ENCODE measurements at regions not wholly inside any gene's neighbourhood (a gene's known extent, or its start where the extent isn't known, plus 50 kb on each side); places are given as distances from the start of the nearest gene placed in this dataset.

DNA sequence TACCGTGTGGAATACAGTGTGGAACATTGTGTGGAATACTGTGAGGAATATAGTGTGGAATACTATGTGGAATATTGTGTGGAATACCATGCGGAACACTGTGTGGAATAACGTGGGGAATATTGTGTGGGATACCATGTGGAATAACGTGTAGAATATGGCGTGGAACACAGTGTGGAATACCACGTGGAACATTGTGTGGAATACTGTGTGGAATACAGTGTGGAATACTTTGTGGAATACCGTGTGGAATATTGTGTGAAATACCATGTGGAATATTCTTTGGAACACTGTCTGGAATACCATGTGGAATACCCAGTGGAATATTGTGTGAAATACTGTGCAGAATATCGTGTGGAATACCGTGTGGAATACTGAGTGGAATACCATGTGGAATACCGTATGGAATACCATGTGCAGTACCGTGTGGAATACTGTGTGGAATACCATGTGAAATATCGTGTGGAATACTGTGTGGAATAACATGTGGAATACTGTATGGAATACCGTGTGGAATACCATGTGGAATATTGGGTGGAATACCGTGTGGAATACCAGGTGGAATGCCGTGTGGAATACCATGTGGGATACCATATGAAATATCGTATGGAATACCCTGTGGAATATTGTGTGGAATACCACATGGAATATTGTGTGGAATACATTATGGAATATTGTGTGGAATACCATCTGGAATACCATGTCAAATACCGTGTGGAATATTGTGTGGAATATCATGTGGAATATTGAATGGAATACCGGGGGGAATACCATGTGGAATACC lies 133.1 kb upstream of the CHST15 start:
- H3K79me2 ChIP-seq (ENCODE audit: insufficient read depth, low read length): no peaks in the 10 kb centered on the region
- H3K9me2 ChIP-seq (ENCODE audit: insufficient read depth): no peaks in the 10 kb centered on the region
- POLR2A ChIA-PET: no interaction called here
- BruUV-seq (replicated peaks): no TSS peak
- RAD21 ChIA-PET (ENCODE audit: low non-redundant PET in 1 of 2, low total read pairs in 2 of 2, uncharacterized antibody in 2 of 2, unreplicated experiment in 2 of 2): no interaction called here
- H3K4me2 ChIP-seq (ENCODE audit: low read length): no peak overlapping the region
- H4K20me1 ChIP-seq (ENCODE audit: insufficient read depth): no peaks in the 10 kb centered on the region
- TF ChIP-seq CBX3 (IDR thresholded peaks at IDR 0.05; ENCODE audit: low read depth) (no peak), FOSL1 (IDR thresholded peaks at IDR 0.05; ENCODE audit: low read depth) (no peak), TCF7L2 (IDR thresholded peaks at IDR 0.05; ENCODE audit: borderline replicate concordance, extremely low read depth, insufficient read depth, insufficient read length) (no peak), EGR1 (IDR thresholded peaks at IDR 0.05; ENCODE audit: low read depth) (no peak), ELF1 (IDR thresholded peaks at IDR 0.05; ENCODE audit: borderline replicate concordance, low read depth) (no peak), ZNF274 (IDR thresholded peaks at IDR 0.05; ENCODE audit: low read depth, low read length) (no peak), ZFX (IDR thresholded peaks at IDR 0.05) (no peak), POLR2A (IDR thresholded peaks at IDR 0.05; ENCODE audit: borderline replicate concordance, extremely low read depth, insufficient read depth, insufficient read length) (no peak), JUND (IDR thresholded peaks at IDR 0.05) (no peak), CEBPB (IDR thresholded peaks at IDR 0.05; ENCODE audit: low read depth) (no peak), POLR2AphosphoS5 (IDR thresholded peaks at IDR 0.05; ENCODE audit: low read depth, low read length) (no peak)
- TF ChIP-seq, protein P1, sequence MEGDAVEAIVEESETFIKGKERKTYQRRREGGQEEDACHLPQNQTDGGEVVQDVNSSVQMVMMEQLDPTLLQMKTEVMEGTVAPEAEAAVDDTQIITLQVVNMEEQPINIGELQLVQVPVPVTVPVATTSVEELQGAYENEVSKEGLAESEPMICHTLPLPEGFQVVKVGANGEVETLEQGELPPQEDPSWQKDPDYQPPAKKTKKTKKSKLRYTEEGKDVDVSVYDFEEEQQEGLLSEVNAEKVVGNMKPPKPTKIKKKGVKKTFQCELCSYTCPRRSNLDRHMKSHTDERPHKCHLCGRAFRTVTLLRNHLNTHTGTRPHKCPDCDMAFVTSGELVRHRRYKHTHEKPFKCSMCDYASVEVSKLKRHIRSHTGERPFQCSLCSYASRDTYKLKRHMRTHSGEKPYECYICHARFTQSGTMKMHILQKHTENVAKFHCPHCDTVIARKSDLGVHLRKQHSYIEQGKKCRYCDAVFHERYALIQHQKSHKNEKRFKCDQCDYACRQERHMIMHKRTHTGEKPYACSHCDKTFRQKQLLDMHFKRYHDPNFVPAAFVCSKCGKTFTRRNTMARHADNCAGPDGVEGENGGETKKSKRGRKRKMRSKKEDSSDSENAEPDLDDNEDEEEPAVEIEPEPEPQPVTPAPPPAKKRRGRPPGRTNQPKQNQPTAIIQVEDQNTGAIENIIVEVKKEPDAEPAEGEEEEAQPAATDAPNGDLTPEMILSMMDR (IDR thresholded peaks at IDR 0.05 in 2 of 3, conservative IDR thresholded peaks at IDR 0.05 in 1 of 3; ENCODE audit: borderline replicate concordance in 1 of 3, insufficient read depth in 1 of 3, low read depth in 2 of 3, low read length in 2 of 3): no peak
- TF ChIP-seq, protein P2, sequence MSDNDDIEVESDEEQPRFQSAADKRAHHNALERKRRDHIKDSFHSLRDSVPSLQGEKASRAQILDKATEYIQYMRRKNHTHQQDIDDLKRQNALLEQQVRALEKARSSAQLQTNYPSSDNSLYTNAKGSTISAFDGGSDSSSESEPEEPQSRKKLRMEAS (IDR thresholded peaks at IDR 0.05): no peak
- no peaks in the 10 kb centered on the region for H3K4me1 ChIP-seq (ENCODE audit: control insufficient read depth in 1 of 2, insufficient read depth in 2 of 2, low read length in 2 of 2)
- no peak overlapping the region for H3K4me3 ChIP-seq (replicated peaks in 1 of 2; ENCODE audit: low read depth in 1 of 2, low read length in 2 of 2)
- CTCF ChIA-PET: no interaction called here
- no peak overlapping the region for H3K27ac ChIP-seq (ENCODE audit: low read depth, low read length)
- no peak overlapping the region for H3K9ac ChIP-seq (ENCODE audit: low read length)
- no peaks in the 10 kb centered on the region for H3K27me3 ChIP-seq (ENCODE audit: insufficient read depth, low read length)
- peaks cover 14 to 53% of the 10 kb centered on the region in 2 experiments; a peak in 2 of 4 replicates for H3K9me3 ChIP-seq (ENCODE audit: control insufficient read depth in 1 of 2, insufficient read depth in 1 of 2, low read depth in 1 of 2, low read length in 2 of 2)
- ATAC-seq: no peak
- no peak overlapping the region for H2AFZ ChIP-seq (ENCODE audit: low read depth, low read length, poor library complexity, severe bottlenecking)
- DNase-seq (ENCODE audit: low read depth, low spot score): no peak
- intact Hi-C loops (cut with micrococcal nuclease): no loop called here
- H3K36me3 ChIP-seq (ENCODE audit: control insufficient read depth in 1 of 2, insufficient read depth in 2 of 2, low read length in 2 of 2): no peaks in the 10 kb centered on the region
